GM13977 (cell line): ENCODE measurements at regions not wholly inside any gene's neighbourhood (a gene's known extent, or its start where the extent isn't known, plus 50 kb on each side); places are given as distances from the start of the nearest gene placed in this dataset.

Experiments
- DNase-seq: peaks from one replicate; pipeline ENCODE4 v3.0.0; 2012; ENCODE audit warnings: low spot score
- in situ Hi-C: fragments of 300-500 bp; cut with MboI; formaldehyde crosslinking; loops from one replicate; pipeline ENCODE4 v1.12.0; 2022; ENCODE audit warnings: low sequenced_read_pairs, low pct_unique_long_range_greater_than_20kb, mixed read lengths, inconsistent platforms; ENCODE audit not compliant: unreplicated experiment
- TF ChIP-seq, protein P1 (sequence below): IDR thresholded peaks from 2 replicates; pipeline ENCODE4 v1.5.1; 2012; ENCODE audit warnings: mild to moderate bottlenecking, control low read depth; ENCODE audit not compliant: insufficient read depth; ENCODE audit errors: extremely low read depth, missing control alignments

- TF ChIP-seq, protein P1, sequence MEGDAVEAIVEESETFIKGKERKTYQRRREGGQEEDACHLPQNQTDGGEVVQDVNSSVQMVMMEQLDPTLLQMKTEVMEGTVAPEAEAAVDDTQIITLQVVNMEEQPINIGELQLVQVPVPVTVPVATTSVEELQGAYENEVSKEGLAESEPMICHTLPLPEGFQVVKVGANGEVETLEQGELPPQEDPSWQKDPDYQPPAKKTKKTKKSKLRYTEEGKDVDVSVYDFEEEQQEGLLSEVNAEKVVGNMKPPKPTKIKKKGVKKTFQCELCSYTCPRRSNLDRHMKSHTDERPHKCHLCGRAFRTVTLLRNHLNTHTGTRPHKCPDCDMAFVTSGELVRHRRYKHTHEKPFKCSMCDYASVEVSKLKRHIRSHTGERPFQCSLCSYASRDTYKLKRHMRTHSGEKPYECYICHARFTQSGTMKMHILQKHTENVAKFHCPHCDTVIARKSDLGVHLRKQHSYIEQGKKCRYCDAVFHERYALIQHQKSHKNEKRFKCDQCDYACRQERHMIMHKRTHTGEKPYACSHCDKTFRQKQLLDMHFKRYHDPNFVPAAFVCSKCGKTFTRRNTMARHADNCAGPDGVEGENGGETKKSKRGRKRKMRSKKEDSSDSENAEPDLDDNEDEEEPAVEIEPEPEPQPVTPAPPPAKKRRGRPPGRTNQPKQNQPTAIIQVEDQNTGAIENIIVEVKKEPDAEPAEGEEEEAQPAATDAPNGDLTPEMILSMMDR: no peak
- DNase-seq: no peak
- in situ Hi-C loops: no loop called here
Observed at GRCh38 chrX:148135738-148136137, 154.6 kb downstream of the FMR1NB start.

GRCh38 chrX:148146121-148146520 is 165.0 kb downstream of the FMR1NB start:
- DNase-seq: no peak
- in situ Hi-C loops: no loop called here
- TF ChIP-seq, protein P1: no peak

- TF ChIP-seq, protein P1: no peak
- no peak for DNase-seq
- in situ Hi-C loops: no loop called here
Observed at GRCh38 chrX:148156986-148157385, 175.8 kb downstream of the FMR1NB start.

- DNase-seq: no peak
- TF ChIP-seq, protein P1: no peak
- in situ Hi-C loops: no loop called here
Observed at GRCh38 chrX:148159796-148160195, 178.7 kb downstream of the FMR1NB start.

GRCh38 chrX:148161701-148162100 is 180.6 kb downstream of the FMR1NB start:
- in situ Hi-C loops: no loop called here
- no peak for DNase-seq
- TF ChIP-seq, protein P1: no peak

DNA sequence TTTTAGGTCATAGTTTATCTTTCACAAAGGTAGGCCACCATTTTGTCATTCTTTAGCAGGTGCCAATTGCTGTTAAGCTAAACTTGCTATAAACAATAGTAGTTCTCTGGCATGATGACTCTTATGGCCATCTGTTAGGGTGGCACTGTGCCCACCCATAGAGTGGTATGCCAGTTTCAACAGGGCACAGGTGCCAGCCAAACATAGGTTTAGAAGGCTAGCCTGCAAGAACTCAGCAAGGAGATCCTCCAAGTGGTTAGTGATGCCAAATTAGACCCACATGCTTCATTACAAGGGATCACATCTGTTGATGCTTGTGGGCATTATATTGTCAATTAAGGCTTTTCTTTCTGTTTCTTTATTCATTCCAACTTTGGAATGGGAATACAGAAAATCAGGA is 204.5 kb downstream of the FMR1NB start:
- in situ Hi-C loops: no loop called here
- DNase-seq: no peak
- TF ChIP-seq, protein P1: no peak

DNA sequence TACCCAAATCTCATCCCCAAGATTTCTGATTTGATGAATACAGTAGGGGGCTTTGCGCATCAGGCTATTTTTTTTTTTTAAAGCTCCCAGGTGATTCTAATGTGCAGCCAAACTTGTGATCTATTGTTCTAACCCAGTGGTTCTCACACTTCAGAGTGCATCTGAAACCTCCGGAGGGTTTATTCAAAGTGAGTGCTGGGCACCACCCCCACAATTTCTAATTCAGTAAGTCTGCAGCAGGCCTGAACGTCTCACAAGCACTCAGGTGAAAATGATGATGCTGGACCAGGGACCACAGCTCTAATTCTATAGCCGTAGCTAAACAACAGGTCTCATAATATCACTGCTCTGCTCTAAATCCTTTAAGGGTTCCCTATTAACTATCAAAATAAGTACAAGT is 211.4 kb downstream of the FMR1NB start:
- DNase-seq: no peak
- in situ Hi-C loops: no loop called here
- TF ChIP-seq, protein P1: no peak
